Parathyroid adenoma (tissue), 2 donors: ENCODE measurements at regions not wholly inside any gene's neighbourhood (a gene's known extent, or its start where the extent isn't known, plus 50 kb on each side); places are given as distances from the start of the nearest gene placed in this dataset.

Experiments
- H2AFZ ChIP-seq: fragments of 300-600 bp; sonication (generic); one replicate; pipeline ENCODE4 v1.7.0; 2017; ENCODE audit warnings: antibody characterized with exemption, mild to moderate bottlenecking
- H3K27ac ChIP-seq: fragments of 300-600 bp; sonication (generic); one replicate; pipeline ENCODE4 v1.7.0; 2017
- H3K27me3 ChIP-seq: fragments of 300-600 bp; sonication (generic); one replicate; pipeline ENCODE4 v1.7.0; 2017; ENCODE audit warnings: low read length; ENCODE audit not compliant: control insufficient read depth, insufficient read depth
- H3K36me3 ChIP-seq: fragments of 300-600 bp; sonication (generic); one replicate; pipeline ENCODE4 v1.7.0; 2017; ENCODE audit warnings: low read length; ENCODE audit not compliant: control insufficient read depth, insufficient read depth
- H3K4me1 ChIP-seq: fragments of 300-600 bp; sonication (generic); one replicate; pipeline ENCODE4 v1.7.0; 2017; ENCODE audit warnings: control low read depth
- H3K4me2 ChIP-seq: fragments of 300-600 bp; sonication (generic); one replicate; pipeline ENCODE4 v1.7.0; 2017; ENCODE audit warnings: low read length
- H3K4me3 ChIP-seq: fragments of 300-600 bp; sonication (generic); one replicate; pipeline ENCODE4 v1.7.0; 2017; ENCODE audit warnings: low read depth, low read length
- H3K79me2 ChIP-seq: fragments of 300-600 bp; sonication (generic); one replicate; pipeline ENCODE4 v1.7.0; 2017; ENCODE audit warnings: control low read depth
- H3K9ac ChIP-seq: fragments of 300-600 bp; sonication (generic); one replicate; pipeline ENCODE4 v1.7.0; 2017; ENCODE audit warnings: mild to moderate bottlenecking
- H3K9me3 ChIP-seq: fragments of 300-600 bp; sonication (generic); one replicate; pipeline ENCODE4 v1.7.0; 2017; ENCODE audit warnings: low read length; ENCODE audit not compliant: control insufficient read depth
- TF ChIP-seq, protein P1 (sequence below): fragments of 300-600 bp; sonication (generic); IDR thresholded peaks from one replicate; pipeline ENCODE4 v1.7.0; 2017; ENCODE audit warnings: antibody characterized with exemption, mild to moderate bottlenecking
- donor health status: primary hyperparathyroidism.

DNA sequence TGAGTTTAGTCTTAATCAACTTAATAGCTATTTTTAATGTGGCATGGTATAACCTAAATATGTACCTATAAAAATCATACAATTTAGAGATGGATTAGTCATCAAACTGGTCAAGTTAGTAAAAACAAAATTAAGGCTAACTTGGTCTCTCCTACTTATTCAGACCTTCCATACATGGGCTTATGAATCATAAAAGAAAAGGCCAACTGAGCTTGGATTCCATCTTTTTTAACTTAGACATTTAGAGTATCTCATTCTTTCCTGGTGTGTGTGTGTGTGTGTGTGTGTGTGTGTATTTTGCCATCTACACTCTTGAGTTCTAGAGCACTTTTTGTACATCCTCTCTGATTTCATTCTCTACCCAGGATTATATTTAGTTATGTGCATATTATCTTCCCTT, 637.5 kb downstream of the PLCL1 start:
- H3K36me3 ChIP-seq, result no peaks in the 10 kb centered on the region
- no peak overlapping the region for H2AFZ ChIP-seq
- no peak overlapping the region for H3K4me2 ChIP-seq
- no peaks in the 10 kb centered on the region for H3K27me3 ChIP-seq
- no peaks in the 10 kb centered on the region for H3K4me1 ChIP-seq
- no peak overlapping the region for H3K27ac ChIP-seq
- no peak overlapping the region for H3K9ac ChIP-seq
- no peaks in the 10 kb centered on the region for H3K79me2 ChIP-seq
- TF ChIP-seq, protein P1, sequence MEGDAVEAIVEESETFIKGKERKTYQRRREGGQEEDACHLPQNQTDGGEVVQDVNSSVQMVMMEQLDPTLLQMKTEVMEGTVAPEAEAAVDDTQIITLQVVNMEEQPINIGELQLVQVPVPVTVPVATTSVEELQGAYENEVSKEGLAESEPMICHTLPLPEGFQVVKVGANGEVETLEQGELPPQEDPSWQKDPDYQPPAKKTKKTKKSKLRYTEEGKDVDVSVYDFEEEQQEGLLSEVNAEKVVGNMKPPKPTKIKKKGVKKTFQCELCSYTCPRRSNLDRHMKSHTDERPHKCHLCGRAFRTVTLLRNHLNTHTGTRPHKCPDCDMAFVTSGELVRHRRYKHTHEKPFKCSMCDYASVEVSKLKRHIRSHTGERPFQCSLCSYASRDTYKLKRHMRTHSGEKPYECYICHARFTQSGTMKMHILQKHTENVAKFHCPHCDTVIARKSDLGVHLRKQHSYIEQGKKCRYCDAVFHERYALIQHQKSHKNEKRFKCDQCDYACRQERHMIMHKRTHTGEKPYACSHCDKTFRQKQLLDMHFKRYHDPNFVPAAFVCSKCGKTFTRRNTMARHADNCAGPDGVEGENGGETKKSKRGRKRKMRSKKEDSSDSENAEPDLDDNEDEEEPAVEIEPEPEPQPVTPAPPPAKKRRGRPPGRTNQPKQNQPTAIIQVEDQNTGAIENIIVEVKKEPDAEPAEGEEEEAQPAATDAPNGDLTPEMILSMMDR, result no peak
- H3K4me3 ChIP-seq, result no peak overlapping the region
- H3K9me3 ChIP-seq, result no peaks in the 10 kb centered on the region

DNA sequence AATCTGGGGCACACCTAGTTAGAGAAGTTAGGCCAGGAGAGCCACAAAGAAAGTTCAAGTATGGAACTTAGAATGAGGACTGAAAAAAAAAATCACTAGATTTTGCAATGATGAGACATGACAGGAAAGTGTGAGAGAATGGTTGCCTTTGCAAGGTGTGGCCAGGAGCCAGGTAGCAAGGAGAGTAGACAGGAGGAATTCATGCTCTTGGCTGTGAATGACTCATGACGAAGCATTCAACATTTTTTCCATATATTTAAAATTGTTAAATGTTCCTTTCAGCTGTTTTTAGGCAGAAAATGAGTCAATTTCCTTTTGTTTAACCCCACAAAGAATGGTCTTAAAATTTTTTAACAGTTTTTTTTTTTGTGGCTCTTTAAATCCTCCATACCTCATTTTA, 636.9 kb downstream of the PLCL1 start:
- H3K36me3 ChIP-seq, result no peaks in the 10 kb centered on the region
- no peaks in the 10 kb centered on the region for H3K4me1 ChIP-seq
- no peak overlapping the region for H3K4me2 ChIP-seq
- H2AFZ ChIP-seq, result no peak overlapping the region
- no peaks in the 10 kb centered on the region for H3K9me3 ChIP-seq
- no peaks in the 10 kb centered on the region for H3K27me3 ChIP-seq
- H3K27ac ChIP-seq, result no peak overlapping the region
- H3K4me3 ChIP-seq, result no peak overlapping the region
- H3K9ac ChIP-seq, result no peak overlapping the region
- H3K79me2 ChIP-seq, result no peaks in the 10 kb centered on the region
- TF ChIP-seq, protein P1, result no peak

DNA sequence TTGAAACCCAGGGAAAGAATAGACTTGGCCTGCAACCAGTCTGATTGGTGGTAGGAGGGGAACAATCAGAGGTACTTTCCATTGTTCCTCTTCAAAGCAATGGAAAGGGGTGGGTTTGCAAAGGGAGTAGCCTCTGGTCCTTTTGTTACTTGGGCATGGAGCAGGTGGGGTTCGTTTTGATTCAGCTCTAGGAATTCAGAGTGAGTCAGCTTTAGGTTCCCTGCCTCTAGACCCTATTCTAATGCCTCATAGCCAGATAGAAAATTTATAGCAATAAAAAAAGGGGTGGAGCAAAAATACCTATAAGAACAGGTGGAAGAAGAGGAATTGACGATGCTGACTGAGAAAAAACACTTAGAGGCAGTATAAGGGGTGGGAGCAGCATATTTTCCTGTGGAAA, 636.4 kb downstream of the PLCL1 start:
- no peak overlapping the region for H3K4me3 ChIP-seq
- H3K4me1 ChIP-seq, result no peaks in the 10 kb centered on the region
- H3K27me3 ChIP-seq, result no peaks in the 10 kb centered on the region
- H3K9ac ChIP-seq, result no peak overlapping the region
- no peak overlapping the region for H3K27ac ChIP-seq
- no peak overlapping the region for H2AFZ ChIP-seq
- no peaks in the 10 kb centered on the region for H3K36me3 ChIP-seq
- H3K9me3 ChIP-seq, result no peaks in the 10 kb centered on the region
- TF ChIP-seq, protein P1, result no peak
- no peaks in the 10 kb centered on the region for H3K79me2 ChIP-seq
- no peak overlapping the region for H3K4me2 ChIP-seq

DNA sequence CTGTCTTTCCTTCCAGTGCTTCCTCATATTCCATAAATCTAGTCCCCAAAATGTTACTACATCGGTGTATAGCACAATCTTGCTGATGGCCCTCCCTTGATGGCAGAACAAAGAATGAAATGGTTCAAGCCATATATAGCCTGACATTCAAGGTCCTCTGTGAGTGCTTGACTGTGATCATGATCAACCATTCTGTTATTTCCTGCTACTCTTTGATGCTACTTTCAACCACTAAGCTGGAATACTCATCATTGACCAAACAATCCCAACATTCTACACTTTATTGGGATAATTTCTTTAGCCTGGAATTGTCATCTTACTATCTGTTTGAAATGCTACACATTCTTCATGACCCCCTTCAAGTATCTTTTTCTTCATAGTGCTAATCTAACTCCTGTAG, 633.9 kb downstream of the PLCL1 start:
- Histone ChIP-seq H3K4me1 (no peaks in the 10 kb centered on the region), H3K9me3 (no peaks in the 10 kb centered on the region), H3K27me3 (no peaks in the 10 kb centered on the region), H3K27ac (no peak overlapping the region), H3K79me2 (no peaks in the 10 kb centered on the region), H3K4me3 (no peak overlapping the region), H2AFZ (no peak overlapping the region), H3K9ac (no peak overlapping the region), H3K36me3 (no peaks in the 10 kb centered on the region), H3K4me2 (no peak overlapping the region)
- TF ChIP-seq, protein P1, result no peak

DNA sequence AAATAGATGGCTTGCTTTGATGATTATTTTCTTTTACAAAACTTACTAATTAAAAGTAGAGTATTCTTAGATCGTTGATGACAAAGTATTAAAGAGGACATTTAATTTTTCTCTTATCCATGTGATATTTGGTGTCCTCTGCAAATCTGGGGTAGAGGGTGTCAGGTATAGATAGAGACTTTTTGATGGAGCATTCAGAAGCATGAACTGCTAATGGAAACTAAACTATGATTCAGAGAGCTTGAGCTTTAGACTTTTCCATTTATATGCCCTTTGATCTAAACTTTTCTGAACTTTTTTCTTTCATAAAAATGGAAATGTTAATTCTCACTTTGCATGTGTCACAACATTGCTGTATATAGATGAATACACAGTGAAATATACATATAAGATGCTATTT, 619.7 kb downstream of the PLCL1 start:
- H3K79me2 ChIP-seq, result no peaks in the 10 kb centered on the region
- no peaks in the 10 kb centered on the region for H3K9me3 ChIP-seq
- TF ChIP-seq, protein P1, result no peak
- H3K9ac ChIP-seq, result no peak overlapping the region
- H3K4me2 ChIP-seq, result no peak overlapping the region
- H3K27me3 ChIP-seq, result no peaks in the 10 kb centered on the region
- H3K36me3 ChIP-seq, result no peaks in the 10 kb centered on the region
- H3K4me3 ChIP-seq, result no peak overlapping the region
- no peak overlapping the region for H2AFZ ChIP-seq
- no peak overlapping the region for H3K27ac ChIP-seq
- H3K4me1 ChIP-seq, result no peaks in the 10 kb centered on the region
